COLO668 (cell line): ENCODE measurements at regions not wholly inside any gene's neighbourhood (a gene's known extent, or its start where the extent isn't known, plus 50 kb on each side); places are given as distances from the start of the nearest gene placed in this dataset.
A peak's percentile ranks its signal among the peaks of the same experiment; 100 is the strongest.
"Not testable (repeated sequence)": the region's sequence is repeated elsewhere in the genome, so short reads cannot be mapped to it uniquely, and the experiment has no call there.

Experiments
- DNase-seq: peaks from one replicate; lab custom pipeline; 2025; ENCODE audit not compliant: unreplicated experiment; lab: John Stamatoyannopoulos, UW

DNA sequence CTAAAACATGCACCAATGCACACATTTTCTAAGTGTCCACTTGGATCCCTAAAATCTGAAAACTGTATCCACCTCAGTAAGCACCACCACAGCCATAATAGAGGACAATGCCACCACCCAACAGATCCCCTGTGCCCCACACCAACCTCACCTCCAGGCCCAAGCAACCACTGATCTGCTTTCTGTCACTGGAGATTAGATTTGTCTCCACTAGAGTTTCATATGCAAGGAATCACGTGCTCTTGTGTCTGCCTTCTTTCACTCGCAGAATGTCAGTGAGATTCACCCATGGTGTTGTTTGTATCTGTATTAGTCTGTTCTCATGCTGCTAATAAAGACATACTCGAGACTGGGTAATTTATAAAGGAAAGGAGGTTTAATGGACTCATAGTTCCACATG is 216.1 kb upstream of the WWC1 start:
- DNase-seq: no peak

DNA sequence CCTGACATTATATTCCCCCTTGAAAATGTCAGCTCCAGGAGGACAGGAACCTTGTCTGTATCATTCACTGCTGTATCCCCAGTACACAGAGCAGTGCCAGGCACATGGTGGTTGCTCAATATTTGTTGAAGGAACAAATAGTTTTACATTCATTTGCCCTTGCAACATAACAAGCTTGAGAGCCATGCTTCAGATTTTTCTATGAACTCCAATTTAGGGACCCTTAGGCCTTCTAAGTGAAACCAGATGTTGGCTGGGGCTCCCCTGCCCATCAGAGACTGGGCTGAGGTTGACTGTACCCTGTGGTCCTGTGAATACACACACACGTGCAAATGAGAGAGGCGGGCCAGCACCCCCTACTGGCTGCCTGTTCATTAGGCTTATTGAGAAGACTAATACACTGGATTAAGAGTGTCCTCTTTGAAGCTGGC is 214.9 kb upstream of the WWC1 start:
- DNase-seq: peak; percentile 2

DNA sequence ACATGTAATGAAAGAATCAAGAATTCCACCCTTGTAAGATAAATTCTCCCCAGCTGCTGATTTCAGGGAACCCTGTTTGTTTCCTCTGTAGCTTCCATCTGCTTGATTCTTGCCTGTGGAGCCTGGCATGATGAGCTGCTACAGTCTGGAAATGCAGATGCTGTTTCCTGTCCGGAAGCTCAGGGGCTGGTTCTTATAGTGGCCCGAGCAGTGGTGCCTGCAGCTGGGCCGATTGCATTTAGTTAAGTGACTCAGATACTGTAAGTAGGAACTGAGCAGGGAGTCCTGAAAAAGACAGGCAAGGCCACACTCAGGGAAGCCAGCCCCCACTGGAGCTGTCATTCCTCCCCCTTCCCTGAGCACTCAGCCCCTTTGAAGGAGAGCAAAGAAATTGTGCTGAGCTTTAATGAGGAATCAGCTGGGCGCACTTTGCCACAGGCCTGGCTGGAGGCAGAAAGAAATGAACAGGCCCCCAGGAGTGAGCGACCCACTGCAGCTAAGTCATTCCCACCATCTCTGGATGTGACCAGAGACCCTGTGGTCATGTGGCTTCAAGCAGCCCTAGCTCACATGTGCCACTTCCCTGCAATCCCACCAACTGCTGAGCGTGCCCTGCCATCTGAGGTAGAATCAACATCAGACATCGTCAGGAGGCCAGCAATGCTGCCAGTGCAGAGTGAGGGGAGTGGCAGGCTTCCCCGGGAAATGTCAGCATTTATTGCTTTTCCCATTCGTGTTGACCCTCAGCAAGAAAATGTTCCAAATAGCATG is 206.0 kb upstream of the WWC1 start:
- no peak for DNase-seq

DNA sequence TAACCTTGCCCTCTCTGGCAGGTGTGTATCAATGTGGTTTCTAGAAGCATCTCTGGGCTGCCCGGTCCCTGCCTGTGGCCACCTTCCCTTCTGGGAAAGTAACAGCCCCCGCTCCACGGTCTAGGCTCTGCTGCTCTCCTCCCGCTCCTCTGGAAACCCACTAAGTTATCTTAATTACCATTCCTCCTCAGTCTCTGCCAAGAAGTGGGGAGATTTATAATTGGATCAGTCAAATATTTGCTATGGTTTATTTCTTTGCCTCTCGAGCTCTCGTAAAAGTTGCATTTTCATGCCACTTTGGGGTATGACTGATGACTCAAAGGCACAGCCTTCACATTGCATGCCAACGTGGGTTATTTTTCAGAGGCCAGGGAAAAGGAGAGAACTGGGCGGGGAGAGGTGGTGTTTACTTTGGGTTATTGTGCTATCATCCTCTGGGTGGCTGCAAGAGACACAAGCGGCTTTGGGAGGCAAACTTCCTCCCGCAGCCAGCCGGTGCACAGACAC is 205.3 kb upstream of the WWC1 start:
- no peak for DNase-seq

DNA sequence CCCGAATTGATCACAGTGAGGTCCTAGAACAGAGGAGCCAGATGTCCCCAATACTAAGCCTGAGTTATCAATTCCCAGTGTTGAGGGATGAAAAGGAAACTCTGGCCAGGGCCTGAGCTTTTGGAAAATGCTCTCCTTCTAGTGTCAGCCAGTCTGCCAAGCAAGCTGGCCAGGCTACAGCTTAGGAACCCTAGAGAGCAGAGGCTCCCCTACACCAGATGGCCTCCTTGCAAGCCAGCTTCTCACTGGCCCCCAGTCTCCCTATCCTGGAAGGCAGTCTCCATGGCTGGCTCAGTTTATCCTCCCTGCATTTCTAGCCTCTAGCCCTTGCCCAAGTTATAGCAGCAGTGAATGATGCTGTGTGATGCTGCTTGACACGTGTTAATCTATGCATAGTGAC is 204.7 kb upstream of the WWC1 start:
- DNase-seq: no peak

DNA sequence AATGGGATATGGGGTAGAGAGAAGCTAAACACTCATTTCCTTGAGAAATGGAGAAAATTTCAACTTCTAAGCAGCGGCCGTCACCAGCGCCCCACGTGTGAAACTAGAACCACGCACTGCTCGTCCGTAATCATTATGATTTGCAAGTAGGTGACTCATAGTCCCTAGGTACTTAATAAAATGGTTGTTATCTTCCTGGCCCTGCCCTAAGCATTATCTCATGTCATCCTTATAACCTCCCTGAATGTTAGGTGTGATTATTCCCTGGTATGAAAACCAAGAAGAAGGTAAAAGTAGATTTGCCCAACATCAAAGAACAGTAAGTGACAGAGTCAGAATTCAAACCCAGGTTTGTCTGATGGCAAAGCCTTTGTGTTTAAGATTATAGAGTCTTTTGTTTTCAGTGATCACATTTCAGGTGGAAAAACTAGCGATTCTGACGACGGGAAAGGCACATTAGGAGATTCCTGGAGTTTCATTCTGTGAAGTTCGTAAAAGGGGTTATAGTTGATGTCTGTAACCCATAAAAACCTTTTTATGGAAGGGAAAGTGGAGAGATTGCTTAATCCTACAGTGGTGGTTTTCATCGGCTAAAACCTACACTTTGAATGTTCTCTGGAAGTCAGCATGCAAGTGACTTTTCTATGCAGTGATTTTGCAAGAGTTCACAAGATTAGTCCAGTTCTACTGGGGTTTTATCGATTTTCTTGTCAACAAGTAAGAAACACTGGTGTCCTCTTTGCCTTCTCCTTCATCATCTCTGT is 202.9 kb upstream of the WWC1 start:
- DNase-seq: no peak

DNA sequence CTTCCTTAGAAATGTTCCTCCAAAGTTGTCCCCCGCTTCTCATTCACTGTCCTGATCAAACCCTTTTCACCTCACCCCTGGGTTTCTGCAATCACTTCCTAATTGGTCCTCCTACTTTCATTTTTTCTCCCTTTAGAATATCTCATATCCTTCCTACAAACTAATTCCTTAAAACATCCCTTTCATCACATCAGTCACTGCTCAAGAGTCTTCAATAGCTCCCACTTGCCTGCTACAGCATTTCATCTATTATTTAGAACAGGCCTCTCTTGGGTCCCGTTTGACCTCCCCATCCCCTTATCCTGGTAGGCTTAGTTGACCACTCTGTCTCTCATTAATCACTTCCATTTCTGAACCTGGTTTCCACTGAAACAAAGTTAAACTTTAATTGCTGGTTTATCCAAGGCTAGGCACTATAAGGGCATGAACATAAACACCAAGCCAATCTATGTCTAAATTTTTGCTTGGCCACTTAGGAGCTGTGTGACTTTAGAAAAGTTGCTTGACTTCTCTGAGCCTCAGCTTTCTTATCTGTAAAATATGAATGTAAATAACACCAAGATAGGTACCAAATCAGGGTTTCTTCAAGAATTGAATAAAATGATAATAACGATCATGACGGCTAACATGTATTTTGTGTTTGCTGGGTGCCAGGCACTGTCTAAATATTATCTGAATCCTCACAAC is 202.1 kb upstream of the WWC1 start:
- no peak for DNase-seq

DNA sequence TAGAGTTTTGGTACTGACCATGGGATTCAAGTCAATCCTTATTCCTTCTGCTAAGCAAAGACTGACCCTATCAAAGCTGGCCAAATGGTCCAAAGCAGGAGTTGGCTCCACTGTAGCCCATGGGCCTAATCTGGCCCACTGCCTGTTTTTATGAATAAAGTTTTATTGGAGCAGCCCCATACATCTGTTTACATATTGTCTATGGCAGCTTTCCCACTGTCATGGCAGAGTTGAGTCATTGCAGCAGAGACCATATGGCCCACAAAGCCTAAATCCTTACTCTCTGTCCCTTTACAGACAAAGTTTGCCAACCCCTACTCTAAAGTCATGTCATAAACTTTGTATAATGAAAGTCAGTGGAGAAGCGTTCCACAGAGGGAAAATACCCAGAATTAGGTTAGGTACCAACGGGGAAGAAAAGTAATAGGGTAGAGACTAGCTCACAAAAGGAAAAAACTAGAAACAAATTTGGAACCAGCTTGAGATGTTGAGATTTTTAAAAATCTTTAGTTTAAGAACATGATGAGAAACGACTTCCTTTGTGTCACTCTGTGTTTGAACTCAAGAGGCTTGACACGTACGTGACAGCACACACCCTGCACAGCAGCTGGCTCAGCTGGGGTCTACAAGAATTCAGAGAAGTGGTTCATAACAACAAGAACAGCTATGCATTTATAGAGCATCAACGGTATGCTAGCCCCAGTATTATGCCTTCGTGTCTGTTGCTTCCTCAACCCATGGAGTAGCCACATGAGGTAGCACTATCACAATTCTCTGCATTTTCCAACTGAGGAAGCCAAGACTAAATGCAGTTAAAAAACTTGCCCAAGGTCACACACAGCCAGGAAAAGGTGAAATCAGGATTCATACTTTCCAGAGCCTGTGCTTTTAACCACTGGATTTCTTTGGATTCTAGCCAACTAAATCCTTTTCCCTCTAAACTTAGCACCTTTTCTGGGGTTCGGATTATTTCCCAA is 198.9 kb upstream of the WWC1 start:
- DNase-seq: no peak

DNA sequence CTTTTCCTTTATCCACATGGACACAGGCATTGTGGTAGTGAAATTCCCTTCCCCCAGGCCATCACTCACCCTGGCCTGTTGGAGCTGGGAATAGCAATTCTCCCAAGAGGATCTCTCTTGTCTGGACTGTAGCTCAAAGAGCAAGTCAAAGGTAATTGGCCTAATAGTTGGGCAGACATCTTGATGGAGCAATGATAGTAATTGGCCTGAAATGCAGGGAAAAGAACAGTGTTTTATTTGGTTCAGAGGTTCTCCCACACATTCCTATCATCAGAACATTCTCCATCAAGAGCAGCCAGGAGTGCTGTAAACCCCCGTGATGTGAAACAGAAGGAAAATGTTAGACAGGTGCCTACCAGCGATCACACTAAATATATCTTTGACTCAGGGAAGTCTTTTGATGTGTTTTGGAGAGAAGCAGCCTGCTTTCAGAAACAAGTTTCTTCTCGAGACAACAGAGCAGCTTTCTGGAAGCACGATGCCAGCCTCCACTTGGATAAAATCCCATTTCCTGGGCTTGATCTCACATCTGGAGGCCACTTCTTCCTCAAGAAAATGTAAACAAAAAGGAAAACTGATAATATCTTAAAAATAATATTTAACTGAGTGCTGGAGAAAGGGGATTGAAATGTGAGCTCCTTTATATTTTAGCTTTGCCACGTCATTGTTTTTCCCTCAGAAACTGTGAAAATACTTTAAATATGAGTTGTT is 198.1 kb upstream of the WWC1 start:
- DNase-seq: no peak

DNA sequence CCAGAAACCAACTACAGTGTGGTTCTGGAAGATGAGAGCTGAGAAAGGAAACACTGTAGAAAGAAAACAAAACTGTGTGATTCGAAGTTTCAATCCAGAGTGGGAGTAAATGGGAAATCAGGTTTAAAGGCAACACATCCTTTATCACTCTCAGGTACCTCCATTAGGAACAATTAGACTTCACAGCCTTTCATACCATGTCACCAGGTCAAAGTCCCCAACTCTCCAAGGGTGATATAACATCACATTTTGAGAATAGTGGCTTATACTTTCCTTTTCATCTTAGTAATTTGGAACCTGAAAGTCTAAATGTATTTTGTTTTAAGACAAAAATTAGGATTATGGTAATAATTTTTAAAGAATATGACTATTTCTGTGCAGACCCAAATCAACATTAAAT is 194.9 kb upstream of the WWC1 start:
- DNase-seq: no peak

DNA sequence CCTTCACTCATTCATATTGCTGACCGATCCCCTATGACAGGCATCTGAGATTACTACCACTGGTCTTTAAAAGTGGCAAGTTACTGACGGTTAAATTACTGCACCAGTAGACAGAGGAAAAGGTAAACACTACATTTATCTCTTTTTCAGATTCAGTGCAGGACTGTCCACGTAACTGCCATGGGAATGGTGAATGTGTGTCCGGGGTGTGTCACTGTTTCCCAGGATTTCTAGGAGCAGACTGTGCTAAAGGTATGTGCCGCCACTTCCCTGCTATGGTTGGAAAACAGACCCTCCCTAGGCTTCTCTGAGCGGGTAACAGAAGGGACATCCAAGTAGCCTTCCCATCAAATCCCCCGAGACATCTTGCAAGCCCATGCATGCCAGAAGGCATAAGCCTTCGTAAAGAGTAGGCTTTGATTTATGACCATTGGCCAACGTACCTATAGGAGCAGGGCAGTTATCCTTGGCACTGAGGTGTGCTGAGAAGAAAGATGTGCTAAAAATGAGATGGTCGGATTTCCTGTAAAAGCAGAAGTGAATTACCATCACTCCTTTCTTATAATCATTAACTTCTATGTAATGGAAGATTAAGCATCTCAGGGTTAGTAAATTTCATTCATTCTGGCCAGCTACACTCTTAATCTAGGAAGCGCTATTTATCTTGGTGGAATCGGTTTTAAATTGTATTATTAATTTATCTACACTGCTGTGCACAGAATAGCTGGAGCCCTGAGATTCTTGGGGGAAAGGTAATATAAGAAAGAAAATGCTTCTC is 193.4 kb upstream of the WWC1 start:
- no peak for DNase-seq

DNA sequence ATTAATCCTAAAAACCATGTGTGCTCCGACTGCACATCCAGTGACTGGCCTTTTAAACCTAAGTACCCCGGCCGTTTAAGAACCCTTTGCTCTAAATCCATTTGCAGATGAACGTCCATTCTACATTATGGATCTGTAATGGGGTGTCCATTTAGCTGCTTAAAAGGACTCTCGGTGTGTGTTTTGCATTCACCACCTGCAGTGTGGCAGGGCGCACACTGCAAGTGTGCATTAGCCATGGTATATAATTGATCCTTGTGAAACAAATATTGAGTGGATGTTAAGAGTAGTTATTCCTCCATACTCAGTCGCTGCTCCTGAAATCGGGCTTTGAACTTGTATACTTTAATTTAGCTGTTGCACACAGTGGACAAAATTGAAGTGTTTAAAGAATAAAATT is 190.1 kb upstream of the WWC1 start:
- DNase-seq: no peak

DNA sequence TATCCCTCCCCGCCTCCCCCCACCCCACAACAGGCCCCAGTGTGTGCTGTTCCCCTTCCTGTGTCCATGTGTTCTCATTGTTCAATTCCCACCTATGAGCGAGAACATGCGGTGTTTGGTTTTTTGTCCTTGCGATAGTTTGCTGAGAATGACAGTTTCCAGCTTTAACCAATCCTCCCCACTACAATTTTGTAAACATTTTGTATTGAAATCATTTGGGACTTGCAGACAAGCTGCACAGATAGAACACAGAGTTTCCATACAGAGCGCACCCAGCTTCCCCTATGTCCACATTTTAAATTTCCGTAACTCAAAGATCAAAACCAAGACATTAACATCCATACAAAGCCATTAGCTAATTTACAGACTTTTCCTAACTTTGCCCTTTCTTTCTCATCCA is 188.4 kb upstream of the WWC1 start:
- DNase-seq: not testable (repeated sequence)

DNA sequence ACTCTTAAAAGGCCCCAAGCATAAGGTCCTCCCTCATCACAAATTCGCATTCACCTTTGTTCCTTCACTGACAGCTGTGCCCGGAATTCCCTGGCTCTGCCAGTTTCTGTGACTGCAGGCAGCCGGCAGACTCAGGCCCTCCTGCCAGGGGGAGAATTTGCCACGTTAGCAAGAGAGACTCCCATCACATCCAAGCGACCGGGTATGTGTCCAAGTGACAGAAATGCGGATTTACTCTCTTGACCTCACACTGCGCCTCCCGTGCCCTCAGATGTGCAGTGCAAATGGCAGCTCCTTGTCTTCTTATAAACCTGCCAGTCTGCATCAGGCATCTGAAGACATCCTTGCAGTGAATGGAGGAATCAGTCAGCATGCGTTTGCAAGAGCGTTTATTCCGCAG is 187.1 kb upstream of the WWC1 start:
- DNase-seq: no peak

DNA sequence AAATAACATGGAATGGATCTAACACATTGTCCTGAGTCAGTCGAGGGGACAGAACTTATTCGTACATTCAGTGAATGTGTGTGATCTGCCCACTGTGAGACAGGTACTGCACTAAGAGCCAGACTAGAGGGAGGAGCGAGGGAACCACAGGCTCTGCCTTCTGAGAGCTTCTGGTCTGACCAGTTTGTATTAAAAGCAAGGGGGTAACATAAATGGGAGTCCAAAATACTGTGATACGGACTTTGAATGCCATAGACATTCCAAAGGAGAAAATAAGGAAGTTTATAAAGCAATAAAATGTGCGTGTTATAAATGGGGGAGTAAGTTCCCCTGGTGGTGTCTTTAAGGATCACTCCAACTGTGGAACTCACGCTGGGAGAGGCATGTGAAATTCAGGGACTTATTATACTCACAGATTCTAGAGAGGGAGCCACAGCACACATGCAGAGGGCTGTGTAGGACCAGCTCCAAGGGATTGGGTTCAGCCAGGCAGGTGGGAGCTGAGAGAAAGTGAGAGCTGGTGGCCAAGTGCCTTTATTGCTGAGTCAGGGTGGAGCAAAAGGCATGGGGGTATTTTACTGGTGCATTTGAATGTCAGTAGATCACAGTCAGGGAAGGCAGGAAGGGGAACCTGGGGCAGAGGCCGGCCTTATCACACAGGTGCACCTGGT is 186.5 kb upstream of the WWC1 start:
- DNase-seq: no peak

DNA sequence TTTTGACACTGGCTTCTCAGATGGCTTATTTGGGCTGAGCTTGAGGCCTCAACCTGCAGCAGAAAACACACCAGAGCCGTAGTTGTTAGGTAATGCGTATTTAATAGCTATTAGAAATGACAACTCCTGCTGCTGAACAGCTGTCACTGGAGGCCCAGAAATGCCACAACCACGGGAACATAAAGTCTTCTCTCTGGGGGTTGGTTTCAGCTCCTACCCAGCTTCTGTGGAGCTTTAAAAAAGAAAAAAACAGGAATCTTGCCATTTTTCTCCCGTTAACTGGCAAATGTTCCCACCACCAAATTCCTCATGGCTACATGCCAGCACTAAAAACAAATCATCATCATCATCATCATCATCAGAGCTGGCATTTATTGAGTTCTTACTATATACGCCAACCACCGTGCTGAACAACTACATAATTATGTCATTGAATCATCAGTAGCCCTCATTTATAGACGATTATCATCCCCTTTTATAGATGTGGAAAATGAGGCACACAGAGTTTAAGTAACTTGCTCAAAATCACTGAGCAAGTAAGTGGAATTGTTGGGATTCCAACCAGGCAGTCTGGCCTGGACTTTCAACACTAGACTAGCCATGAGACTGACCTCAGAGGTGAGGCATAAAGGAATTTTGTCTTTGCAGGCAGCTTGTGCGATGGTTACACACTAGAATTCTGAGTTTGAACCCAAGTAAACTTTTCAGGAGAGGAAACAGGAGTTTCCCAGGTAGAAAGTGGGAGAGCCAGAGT is 185.3 kb upstream of the WWC1 start:
- DNase-seq: no peak

DNA sequence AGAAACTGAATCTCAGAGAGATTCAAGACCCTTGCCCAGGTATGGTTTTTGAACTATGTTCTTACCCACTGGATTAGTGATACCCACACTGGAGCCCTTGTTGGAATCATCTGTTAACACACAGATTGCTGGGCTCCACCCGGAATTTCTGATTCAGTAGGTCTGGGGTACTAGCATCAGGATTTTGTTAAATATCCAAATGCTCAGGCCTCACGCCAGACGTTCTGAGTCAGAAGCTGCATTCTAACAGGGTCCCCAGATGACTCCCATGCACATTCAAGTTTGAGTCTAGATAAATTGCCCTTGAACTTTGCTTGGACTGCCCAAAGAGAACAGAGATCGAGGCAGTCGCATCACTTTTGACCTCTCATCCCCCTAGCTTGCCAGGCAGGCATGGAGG is 182.0 kb upstream of the WWC1 start:
- no peak for DNase-seq

DNA sequence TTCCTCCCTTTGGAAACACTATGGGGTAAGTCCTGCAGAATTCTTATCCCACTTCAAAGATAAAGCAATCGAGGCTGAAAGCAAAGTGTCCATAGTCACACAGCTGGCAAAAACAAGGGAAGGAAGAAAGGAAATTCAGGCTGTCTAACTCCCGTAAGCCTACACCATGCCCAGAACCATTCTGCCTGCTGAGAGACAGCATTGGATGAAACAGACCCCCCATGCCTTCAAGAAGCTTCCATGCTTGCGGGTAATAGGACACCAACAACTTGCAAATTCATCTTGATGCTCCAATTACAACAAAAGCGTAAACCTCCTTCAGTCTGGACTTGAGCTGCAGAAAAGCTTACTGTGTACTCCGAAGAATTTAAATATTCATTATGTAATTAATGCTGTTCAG is 181.1 kb upstream of the WWC1 start:
- no peak for DNase-seq
